ENCODE measurements at regions not wholly inside any gene's neighbourhood (a gene's known extent, or its start where the extent isn't known, plus 50 kb on each side); places are given as distances from the start of the nearest gene placed in this dataset.

DNA sequence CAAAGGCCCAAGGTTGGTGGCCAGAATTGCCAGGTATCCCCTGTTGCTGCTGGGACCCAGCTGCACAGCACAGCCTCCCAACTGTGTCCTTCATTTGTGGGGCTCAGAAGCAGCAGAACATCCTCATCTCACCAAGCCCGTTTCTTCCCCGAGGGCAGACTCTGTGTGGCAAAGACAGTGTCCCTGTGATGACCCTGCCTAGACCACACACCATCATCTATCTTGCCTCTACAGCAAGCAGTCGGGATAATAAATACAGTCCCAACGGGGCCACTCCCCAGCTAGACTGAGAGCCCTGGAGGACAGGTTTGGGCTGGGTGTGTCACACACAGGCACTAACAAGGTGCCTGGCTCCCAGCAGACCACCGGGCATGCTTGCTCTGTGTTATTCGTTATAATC is 93.4 kb downstream of the PTGR3 start:
- TF ChIP-seq POLR2AphosphoS5 (IDR thresholded peaks at IDR 0.05) = no peak
- TF ChIP-seq POLR2A (IDR thresholded peaks at IDR 0.05; ENCODE audit: low read depth) = no peak
- TF ChIP-seq, protein P1, sequence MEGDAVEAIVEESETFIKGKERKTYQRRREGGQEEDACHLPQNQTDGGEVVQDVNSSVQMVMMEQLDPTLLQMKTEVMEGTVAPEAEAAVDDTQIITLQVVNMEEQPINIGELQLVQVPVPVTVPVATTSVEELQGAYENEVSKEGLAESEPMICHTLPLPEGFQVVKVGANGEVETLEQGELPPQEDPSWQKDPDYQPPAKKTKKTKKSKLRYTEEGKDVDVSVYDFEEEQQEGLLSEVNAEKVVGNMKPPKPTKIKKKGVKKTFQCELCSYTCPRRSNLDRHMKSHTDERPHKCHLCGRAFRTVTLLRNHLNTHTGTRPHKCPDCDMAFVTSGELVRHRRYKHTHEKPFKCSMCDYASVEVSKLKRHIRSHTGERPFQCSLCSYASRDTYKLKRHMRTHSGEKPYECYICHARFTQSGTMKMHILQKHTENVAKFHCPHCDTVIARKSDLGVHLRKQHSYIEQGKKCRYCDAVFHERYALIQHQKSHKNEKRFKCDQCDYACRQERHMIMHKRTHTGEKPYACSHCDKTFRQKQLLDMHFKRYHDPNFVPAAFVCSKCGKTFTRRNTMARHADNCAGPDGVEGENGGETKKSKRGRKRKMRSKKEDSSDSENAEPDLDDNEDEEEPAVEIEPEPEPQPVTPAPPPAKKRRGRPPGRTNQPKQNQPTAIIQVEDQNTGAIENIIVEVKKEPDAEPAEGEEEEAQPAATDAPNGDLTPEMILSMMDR (IDR thresholded peaks at IDR 0.05) = no peak

Data from esophagus muscularis mucosa (tissue), 3 donors.